ENCODE measurements at regions not wholly inside any gene's neighbourhood (a gene's known extent, or its start where the extent isn't known, plus 50 kb on each side); places are given as distances from the start of the nearest gene placed in this dataset.

DNA sequence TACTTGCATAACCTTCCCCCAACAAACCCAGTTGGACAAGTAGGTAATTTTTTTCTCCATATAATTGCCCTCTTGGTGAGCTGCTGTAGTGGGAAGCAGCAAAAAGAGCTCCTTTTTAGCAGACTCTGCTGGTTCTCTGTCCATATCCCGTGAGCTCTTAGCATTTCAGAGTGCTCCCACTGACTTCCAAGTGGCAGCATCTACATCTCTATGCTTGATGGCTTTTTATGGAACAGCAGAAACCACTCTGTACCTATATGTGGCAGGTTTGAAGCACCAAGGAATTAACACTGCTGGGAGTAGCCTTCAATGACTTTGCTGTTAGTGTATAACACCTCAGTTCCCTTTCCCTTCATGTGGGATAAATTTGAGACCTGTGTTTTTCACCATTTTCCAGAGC is 168.4 kb upstream of the NHS start:
- TF ChIP-seq, protein P1, sequence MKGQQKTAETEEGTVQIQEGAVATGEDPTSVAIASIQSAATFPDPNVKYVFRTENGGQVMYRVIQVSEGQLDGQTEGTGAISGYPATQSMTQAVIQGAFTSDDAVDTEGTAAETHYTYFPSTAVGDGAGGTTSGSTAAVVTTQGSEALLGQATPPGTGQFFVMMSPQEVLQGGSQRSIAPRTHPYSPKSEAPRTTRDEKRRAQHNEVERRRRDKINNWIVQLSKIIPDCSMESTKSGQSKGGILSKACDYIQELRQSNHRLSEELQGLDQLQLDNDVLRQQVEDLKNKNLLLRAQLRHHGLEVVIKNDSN (IDR thresholded peaks at IDR 0.05), result no peak
- TF ChIP-seq TAF1 (IDR thresholded peaks at IDR 0.05; ENCODE audit: low read depth), result no peak
- TF ChIP-seq NFIC (IDR thresholded peaks at IDR 0.05), result no peak
- no peak for TF ChIP-seq CEBPB (IDR thresholded peaks at IDR 0.05)
- no peak for TF ChIP-seq TEAD4 (IDR thresholded peaks at IDR 0.05)
- TF ChIP-seq YY1 (IDR thresholded peaks at IDR 0.05; ENCODE audit: low read depth), result no peak
- TF ChIP-seq CREB1 (IDR thresholded peaks at IDR 0.05; ENCODE audit: low read depth), result no peak
- no peak for TF ChIP-seq TCF12 (IDR thresholded peaks at IDR 0.05; ENCODE audit: low read depth)
- no peak for TF ChIP-seq ZBTB7A (IDR thresholded peaks at IDR 0.05; ENCODE audit: low read depth)
- TF ChIP-seq, protein P2, sequence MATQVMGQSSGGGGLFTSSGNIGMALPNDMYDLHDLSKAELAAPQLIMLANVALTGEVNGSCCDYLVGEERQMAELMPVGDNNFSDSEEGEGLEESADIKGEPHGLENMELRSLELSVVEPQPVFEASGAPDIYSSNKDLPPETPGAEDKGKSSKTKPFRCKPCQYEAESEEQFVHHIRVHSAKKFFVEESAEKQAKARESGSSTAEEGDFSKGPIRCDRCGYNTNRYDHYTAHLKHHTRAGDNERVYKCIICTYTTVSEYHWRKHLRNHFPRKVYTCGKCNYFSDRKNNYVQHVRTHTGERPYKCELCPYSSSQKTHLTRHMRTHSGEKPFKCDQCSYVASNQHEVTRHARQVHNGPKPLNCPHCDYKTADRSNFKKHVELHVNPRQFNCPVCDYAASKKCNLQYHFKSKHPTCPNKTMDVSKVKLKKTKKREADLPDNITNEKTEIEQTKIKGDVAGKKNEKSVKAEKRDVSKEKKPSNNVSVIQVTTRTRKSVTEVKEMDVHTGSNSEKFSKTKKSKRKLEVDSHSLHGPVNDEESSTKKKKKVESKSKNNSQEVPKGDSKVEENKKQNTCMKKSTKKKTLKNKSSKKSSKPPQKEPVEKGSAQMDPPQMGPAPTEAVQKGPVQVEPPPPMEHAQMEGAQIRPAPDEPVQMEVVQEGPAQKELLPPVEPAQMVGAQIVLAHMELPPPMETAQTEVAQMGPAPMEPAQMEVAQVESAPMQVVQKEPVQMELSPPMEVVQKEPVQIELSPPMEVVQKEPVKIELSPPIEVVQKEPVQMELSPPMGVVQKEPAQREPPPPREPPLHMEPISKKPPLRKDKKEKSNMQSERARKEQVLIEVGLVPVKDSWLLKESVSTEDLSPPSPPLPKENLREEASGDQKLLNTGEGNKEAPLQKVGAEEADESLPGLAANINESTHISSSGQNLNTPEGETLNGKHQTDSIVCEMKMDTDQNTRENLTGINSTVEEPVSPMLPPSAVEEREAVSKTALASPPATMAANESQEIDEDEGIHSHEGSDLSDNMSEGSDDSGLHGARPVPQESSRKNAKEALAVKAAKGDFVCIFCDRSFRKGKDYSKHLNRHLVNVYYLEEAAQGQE (IDR thresholded peaks at IDR 0.05; ENCODE audit: low read depth), result no peak
- TF ChIP-seq RAD21 (IDR thresholded peaks at IDR 0.05; ENCODE audit: low read depth), result no peak
- no peak for TF ChIP-seq EP300 (IDR thresholded peaks at IDR 0.05; ENCODE audit: borderline replicate concordance)
- TF ChIP-seq, protein P3, sequence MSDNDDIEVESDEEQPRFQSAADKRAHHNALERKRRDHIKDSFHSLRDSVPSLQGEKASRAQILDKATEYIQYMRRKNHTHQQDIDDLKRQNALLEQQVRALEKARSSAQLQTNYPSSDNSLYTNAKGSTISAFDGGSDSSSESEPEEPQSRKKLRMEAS (IDR thresholded peaks at IDR 0.05), result no peak
- TF ChIP-seq EGR1 (IDR thresholded peaks at IDR 0.05), result no peak
- no peak for TF ChIP-seq FOXM1 (IDR thresholded peaks at IDR 0.05; ENCODE audit: borderline replicate concordance, low read depth)

DNA sequence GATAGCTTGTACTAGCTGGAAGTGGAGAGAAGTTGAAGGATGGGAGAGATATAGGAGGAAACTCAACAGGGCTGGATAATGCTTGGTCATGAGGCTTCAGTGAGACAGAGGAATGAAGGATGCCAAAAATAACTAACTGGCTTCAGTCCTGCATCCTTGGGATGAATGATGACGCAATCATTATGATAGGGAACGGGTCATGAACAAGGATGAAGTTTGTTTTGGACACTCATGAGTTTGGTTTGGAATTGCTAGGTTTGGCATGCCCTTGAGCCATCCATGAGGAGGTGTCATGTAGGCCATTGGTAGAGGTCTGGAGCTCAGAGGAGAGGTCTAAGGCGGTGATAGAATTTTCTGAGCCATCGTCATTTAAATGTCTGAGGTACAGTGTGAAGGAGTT is 160.0 kb upstream of the NHS start:
- TF ChIP-seq, protein P3 (IDR thresholded peaks at IDR 0.05), result no peak
- no peak for TF ChIP-seq YY1 (IDR thresholded peaks at IDR 0.05; ENCODE audit: low read depth)
- TF ChIP-seq FOXM1 (IDR thresholded peaks at IDR 0.05; ENCODE audit: borderline replicate concordance, low read depth), result no peak

DNA sequence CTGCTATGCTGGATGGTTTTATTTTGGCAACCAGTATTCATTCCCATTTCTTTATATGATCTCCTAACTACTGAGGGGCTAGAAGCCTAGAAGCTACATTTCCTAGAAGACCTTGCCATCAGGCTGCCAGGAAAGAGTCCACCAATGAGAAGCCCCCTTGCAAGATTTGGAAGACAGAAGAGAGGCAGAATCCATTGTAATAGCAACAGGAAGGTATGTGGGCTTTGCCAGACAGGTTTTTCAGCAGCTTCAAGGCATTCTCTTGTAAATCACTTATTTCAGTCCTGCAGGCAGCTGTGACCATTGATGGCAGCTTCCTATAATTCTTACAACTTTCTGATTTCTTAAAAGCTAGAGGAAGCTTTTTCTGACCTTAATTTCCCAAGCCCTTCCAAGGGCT is 148.3 kb upstream of the NHS start:
- no peak for TF ChIP-seq EGR1 (IDR thresholded peaks at IDR 0.05)
- no peak for TF ChIP-seq FOXM1 (IDR thresholded peaks at IDR 0.05; ENCODE audit: borderline replicate concordance, low read depth)
- TF ChIP-seq CREB1 (IDR thresholded peaks at IDR 0.05; ENCODE audit: low read depth), result no peak
- TF ChIP-seq, protein P3 (IDR thresholded peaks at IDR 0.05), result no peak
- no peak for TF ChIP-seq CEBPB (IDR thresholded peaks at IDR 0.05)
- no peak for TF ChIP-seq TCF12 (IDR thresholded peaks at IDR 0.05; ENCODE audit: low read depth)
- no peak for TF ChIP-seq NFIC (IDR thresholded peaks at IDR 0.05)
- TF ChIP-seq RAD21 (IDR thresholded peaks at IDR 0.05; ENCODE audit: low read depth), result no peak
- TF ChIP-seq ZBTB7A (IDR thresholded peaks at IDR 0.05; ENCODE audit: low read depth), result no peak
- no peak for TF ChIP-seq YY1 (IDR thresholded peaks at IDR 0.05; ENCODE audit: low read depth)
- TF ChIP-seq, protein P1 (IDR thresholded peaks at IDR 0.05), result no peak
- TF ChIP-seq, protein P2 (IDR thresholded peaks at IDR 0.05; ENCODE audit: low read depth), result no peak
- TF ChIP-seq EP300 (IDR thresholded peaks at IDR 0.05; ENCODE audit: borderline replicate concordance), result no peak
- TF ChIP-seq TAF1 (IDR thresholded peaks at IDR 0.05; ENCODE audit: low read depth), result no peak
- TF ChIP-seq TEAD4 (IDR thresholded peaks at IDR 0.05), result no peak

DNA sequence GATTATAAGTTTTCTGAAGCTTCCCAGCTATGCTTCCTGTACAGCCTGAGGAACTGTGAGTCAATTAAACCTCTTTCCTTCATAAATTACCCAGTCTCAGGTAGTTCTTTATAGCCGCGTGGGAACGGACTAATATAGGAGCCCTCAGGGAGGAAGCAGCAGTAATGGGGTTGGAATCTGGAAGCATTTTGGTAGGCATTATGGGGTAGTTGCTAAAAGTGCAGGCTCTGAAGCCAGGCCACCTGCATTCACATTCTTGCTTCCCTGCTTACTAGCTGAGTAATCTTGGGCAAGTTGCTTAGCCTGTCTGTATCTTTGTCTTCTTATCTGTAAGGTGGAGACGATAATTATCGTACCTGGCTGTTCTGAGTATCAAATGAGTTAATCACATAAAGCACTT is 137.9 kb upstream of the NHS start:
- TF ChIP-seq TEAD4 (IDR thresholded peaks at IDR 0.05) (no peak), EP300 (IDR thresholded peaks at IDR 0.05; ENCODE audit: borderline replicate concordance) (no peak), ZBTB7A (IDR thresholded peaks at IDR 0.05; ENCODE audit: low read depth) (no peak), YY1 (IDR thresholded peaks at IDR 0.05; ENCODE audit: low read depth) (no peak), CREB1 (IDR thresholded peaks at IDR 0.05; ENCODE audit: low read depth) (no peak), RAD21 (IDR thresholded peaks at IDR 0.05; ENCODE audit: low read depth) (no peak), TAF1 (IDR thresholded peaks at IDR 0.05; ENCODE audit: low read depth) (no peak), NFIC (IDR thresholded peaks at IDR 0.05) (no peak), EGR1 (IDR thresholded peaks at IDR 0.05) (no peak), FOXM1 (IDR thresholded peaks at IDR 0.05; ENCODE audit: borderline replicate concordance, low read depth) (no peak), TCF12 (IDR thresholded peaks at IDR 0.05; ENCODE audit: low read depth) (no peak), CEBPB (IDR thresholded peaks at IDR 0.05) (no peak)
- TF ChIP-seq, protein P1 (IDR thresholded peaks at IDR 0.05), result no peak
- TF ChIP-seq, protein P2 (IDR thresholded peaks at IDR 0.05; ENCODE audit: low read depth), result no peak
- TF ChIP-seq, protein P3 (IDR thresholded peaks at IDR 0.05), result no peak
